Neural progenitor cell (in vitro differentiated cells): ENCODE measurements at regions not wholly inside any gene's neighbourhood (a gene's known extent, or its start where the extent isn't known, plus 50 kb on each side); places are given as distances from the start of the nearest gene placed in this dataset.

Experiments
- DNase-seq: peaks from one replicate; pipeline ENCODE4 v3.0.0-alpha.2; 2016; ENCODE audit warnings: low spot score
- H2AFZ ChIP-seq: fragments of 200-600 bp; sonication (generic); replicated peaks from 2 replicates; pipeline ENCODE4 v1.6.1; 2016; ENCODE audit warnings: antibody characterized with exemption
- H3F3A ChIP-seq: fragments of 200-600 bp; sonication (generic); 2 replicates; pipeline ENCODE4 v1.6.1; 2016; ENCODE audit warnings: antibody characterized with exemption, low read depth
- H3K27ac ChIP-seq: fragments of 200-600 bp; sonication (generic); 2 replicates; pipeline ENCODE4 v1.5.1; 2016; ENCODE audit warnings: mild to moderate bottlenecking
- H3K27me3 ChIP-seq: fragments of 200-600 bp; sonication (generic); 2 replicates; pipeline ENCODE4 v1.6.1; 2016; ENCODE audit warnings: mild to moderate bottlenecking, moderate library complexity
- H3K36me3 ChIP-seq: fragments of 200-600 bp; sonication (generic); 2 replicates; pipeline ENCODE4 v1.5.1; 2016
- H3K4me1 ChIP-seq: fragments of 200-600 bp; sonication (generic); 2 replicates; pipeline ENCODE4 v1.6.1; 2016; ENCODE audit warnings: mixed run types
- H3K4me2 ChIP-seq: fragments of 200-600 bp; sonication (generic); 2 replicates; pipeline ENCODE4 v1.6.1; 2016
- H3K4me3 ChIP-seq: fragments of 200-600 bp; sonication (generic); 2 replicates; pipeline ENCODE4 v1.5.1; 2016
- H3K79me2 ChIP-seq: fragments of 200-600 bp; sonication (generic); 2 replicates; pipeline ENCODE4 v1.6.1; 2016; ENCODE audit warnings: low read depth
- H3K9ac ChIP-seq: fragments of 200-600 bp; sonication (generic); 2 replicates; pipeline ENCODE4 v1.6.1; 2016
- H3K9me3 ChIP-seq: fragments of 200-600 bp; sonication (generic); 2 replicates; pipeline ENCODE4 v1.5.1; 2016; ENCODE audit warnings: low read depth
- H4K20me1 ChIP-seq: fragments of 200-600 bp; sonication (generic); 2 replicates; pipeline ENCODE4 v1.6.1; 2016; ENCODE audit warnings: low read depth
- H3K27ac Mint-ChIP-seq: 3 replicates; pipeline ENCODE4 v1.8.0; 2021; ENCODE audit warnings: mixed read lengths
- H3K27me3 Mint-ChIP-seq: 2 replicates; pipeline ENCODE4 v1.8.0; 2022; ENCODE audit warnings: low read depth, mild to moderate bottlenecking, inconsistent platforms, moderate library complexity, mixed read lengths; ENCODE audit not compliant: insufficient read depth
- H3K36me3 Mint-ChIP-seq: 3 replicates; pipeline ENCODE4 v1.8.0; 2021; ENCODE audit warnings: mixed read lengths
- H3K4me1 Mint-ChIP-seq: 3 replicates; pipeline ENCODE4 v1.8.0; 2021; ENCODE audit warnings: mixed read lengths
- H3K4me3 Mint-ChIP-seq: 3 replicates; pipeline ENCODE4 v1.8.0; 2021; ENCODE audit warnings: mild to moderate bottlenecking, moderate library complexity, mixed read lengths
- H3K9me3 Mint-ChIP-seq: 3 replicates; pipeline ENCODE4 v1.8.0; 2020; ENCODE audit warnings: mixed read lengths
- EZH2 ChIP-seq: fragments of 200-600 bp; sonication (generic); IDR thresholded peaks from 2 replicates; pipeline ENCODE4 v1.6.1; 2017; ENCODE audit warnings: antibody characterized with exemption, mild to moderate bottlenecking, moderate library complexity
- EZH2phosphoT487 ChIP-seq: fragments of 200-600 bp; sonication (generic); IDR thresholded peaks from 2 replicates; pipeline ENCODE4 v1.6.1; 2017; ENCODE audit warnings: antibody characterized with exemption
- TF ChIP-seq, protein P1 (sequence below): fragments of 200-600 bp; sonication (generic); IDR thresholded peaks from 2 replicates; pipeline ENCODE4 v1.5.1; 2017; ENCODE audit warnings: antibody characterized with exemption, mild to moderate bottlenecking

DNA sequence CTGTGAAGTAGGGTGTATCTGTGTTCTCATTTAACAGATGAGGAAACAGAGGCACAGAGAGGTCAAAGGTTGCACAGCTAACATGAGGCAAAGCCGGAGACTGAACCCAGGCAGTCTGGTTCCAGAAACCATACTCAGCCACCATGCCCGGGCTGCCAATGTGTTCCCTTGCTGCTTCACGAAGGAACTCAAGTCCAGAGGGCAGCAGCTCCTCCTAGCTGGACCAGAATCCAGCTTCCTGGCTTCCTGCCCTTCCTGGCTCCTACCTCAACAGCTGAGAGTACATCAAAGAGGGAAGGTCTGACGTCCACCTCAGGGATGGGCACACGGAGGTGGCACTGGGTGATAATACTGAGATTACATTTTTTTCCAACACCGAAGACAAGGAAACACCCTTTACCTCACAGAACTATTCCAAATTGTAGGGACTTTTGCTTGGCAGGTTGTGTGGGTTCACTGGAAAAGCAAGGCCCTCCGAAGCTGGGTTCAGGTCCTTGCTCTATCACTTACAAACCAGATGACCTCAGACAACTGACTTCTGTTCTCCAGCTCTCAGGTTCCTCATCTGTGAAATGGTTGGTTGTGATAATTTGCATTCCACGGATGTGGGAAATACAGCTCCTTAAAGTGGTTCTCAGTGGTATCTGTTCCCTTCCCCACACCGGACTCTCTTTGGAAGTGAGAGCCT, 154.1 kb upstream of the ZMIZ1 start:
- Mint-ChIP-seq H3K27me3 (peaks cover 19% of the 10 kb centered on the region), H3K4me1 (peaks cover 67% of the 10 kb centered on the region), H3K4me3 (peak overlapping the region; percentile 67), H3K27ac (peak overlapping the region; percentile 66), H3K36me3 (no peaks in the 10 kb centered on the region), H3K9me3 (no peaks in the 10 kb centered on the region)
- no peaks in the 10 kb centered on the region for H3K9me3 ChIP-seq
- TF ChIP-seq EZH2phosphoT487 = no peak
- TF ChIP-seq, protein P1, sequence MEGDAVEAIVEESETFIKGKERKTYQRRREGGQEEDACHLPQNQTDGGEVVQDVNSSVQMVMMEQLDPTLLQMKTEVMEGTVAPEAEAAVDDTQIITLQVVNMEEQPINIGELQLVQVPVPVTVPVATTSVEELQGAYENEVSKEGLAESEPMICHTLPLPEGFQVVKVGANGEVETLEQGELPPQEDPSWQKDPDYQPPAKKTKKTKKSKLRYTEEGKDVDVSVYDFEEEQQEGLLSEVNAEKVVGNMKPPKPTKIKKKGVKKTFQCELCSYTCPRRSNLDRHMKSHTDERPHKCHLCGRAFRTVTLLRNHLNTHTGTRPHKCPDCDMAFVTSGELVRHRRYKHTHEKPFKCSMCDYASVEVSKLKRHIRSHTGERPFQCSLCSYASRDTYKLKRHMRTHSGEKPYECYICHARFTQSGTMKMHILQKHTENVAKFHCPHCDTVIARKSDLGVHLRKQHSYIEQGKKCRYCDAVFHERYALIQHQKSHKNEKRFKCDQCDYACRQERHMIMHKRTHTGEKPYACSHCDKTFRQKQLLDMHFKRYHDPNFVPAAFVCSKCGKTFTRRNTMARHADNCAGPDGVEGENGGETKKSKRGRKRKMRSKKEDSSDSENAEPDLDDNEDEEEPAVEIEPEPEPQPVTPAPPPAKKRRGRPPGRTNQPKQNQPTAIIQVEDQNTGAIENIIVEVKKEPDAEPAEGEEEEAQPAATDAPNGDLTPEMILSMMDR = no peak
- TF ChIP-seq EZH2 = no peak
- no peak overlapping the region for H2AFZ ChIP-seq
- H3K79me2 ChIP-seq = no peaks in the 10 kb centered on the region
- peaks cover 7% of the 10 kb centered on the region for H4K20me1 ChIP-seq
- DNase-seq = no peak
- peaks cover 40% of the 10 kb centered on the region for H3K4me1 ChIP-seq
- H3K4me3 ChIP-seq = no peak overlapping the region
- peak overlapping the region; percentile 73 for H3K4me2 ChIP-seq
- H3K27me3 ChIP-seq = peaks cover 54% of the 10 kb centered on the region
- H3K27ac ChIP-seq = no peak overlapping the region
- no peak overlapping the region for H3K9ac ChIP-seq
- no peaks in the 10 kb centered on the region for H3K36me3 ChIP-seq
- H3F3A ChIP-seq = peaks cover 43% of the 10 kb centered on the region

DNA sequence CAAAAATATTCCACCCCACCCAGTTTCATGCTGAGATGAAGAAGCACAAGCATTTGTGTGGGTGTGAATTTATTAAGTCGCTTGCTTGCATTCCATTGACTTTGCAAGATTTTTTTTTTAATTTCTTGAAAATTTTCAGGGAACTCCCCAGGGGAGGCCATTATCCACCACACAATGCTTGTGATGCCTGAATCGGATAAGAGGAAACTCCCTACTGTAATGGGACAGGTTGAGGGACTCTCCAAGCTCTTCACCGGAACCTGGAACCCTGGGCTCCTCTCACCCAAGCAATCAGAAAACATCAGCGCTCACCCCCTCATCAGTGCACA, 153.6 kb upstream of the ZMIZ1 start:
- Mint-ChIP-seq H3K9me3 (no peaks in the 10 kb centered on the region), H3K36me3 (no peaks in the 10 kb centered on the region), H3K4me3 (no peak overlapping the region), H3K4me1 (peaks cover 69% of the 10 kb centered on the region), H3K27me3 (peaks cover 22% of the 10 kb centered on the region), H3K27ac (no peak overlapping the region)
- Histone ChIP-seq H2AFZ (no peak overlapping the region), H3K27me3 (peaks cover 50% of the 10 kb centered on the region), H3K4me1 (peaks cover 40% of the 10 kb centered on the region), H3K4me2 (no peak overlapping the region), H4K20me1 (peaks cover 7% of the 10 kb centered on the region), H3K27ac (no peak overlapping the region), H3K9ac (no peak overlapping the region), H3K9me3 (no peaks in the 10 kb centered on the region), H3K79me2 (no peaks in the 10 kb centered on the region), H3K36me3 (no peaks in the 10 kb centered on the region), H3F3A (peaks cover 43% of the 10 kb centered on the region), H3K4me3 (no peak overlapping the region)
- no peak for TF ChIP-seq EZH2
- no peak for TF ChIP-seq EZH2phosphoT487
- TF ChIP-seq, protein P1 = no peak
- DNase-seq = no peak

DNA sequence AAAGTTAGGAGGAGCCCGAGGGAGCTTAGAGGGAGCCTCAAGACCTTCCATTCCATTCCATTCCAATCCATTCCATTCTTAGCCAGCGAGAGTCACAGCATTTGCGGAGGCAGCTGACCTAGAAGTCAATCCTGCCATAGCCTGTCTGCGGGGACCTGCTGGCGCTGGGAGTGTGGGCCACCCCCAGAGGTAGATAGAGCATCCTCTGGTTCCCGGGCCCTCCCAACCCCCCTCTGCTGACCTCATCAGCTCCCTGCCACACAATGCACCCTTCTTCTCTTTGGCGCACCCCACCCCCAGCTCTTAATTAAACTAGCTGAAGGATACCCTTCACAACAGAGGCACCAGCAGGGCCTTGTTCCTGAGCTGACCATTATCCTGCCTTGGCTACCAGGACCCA, 152.5 kb upstream of the ZMIZ1 start:
- no peak overlapping the region for H2AFZ ChIP-seq
- H3K9ac ChIP-seq = no peak overlapping the region
- H3F3A ChIP-seq = peaks cover 43% of the 10 kb centered on the region
- H3K27me3 Mint-ChIP-seq = peaks cover 22% of the 10 kb centered on the region
- no peak overlapping the region for H3K4me3 Mint-ChIP-seq
- H3K36me3 Mint-ChIP-seq = no peaks in the 10 kb centered on the region
- no peak overlapping the region for H3K4me3 ChIP-seq
- H3K27ac ChIP-seq = no peak overlapping the region
- no peaks in the 10 kb centered on the region for H3K79me2 ChIP-seq
- H3K27me3 ChIP-seq = peaks cover 42% of the 10 kb centered on the region
- H4K20me1 ChIP-seq = peaks cover 7% of the 10 kb centered on the region
- H3K27ac Mint-ChIP-seq = peak overlapping the region; percentile 76
- DNase-seq = no peak
- no peaks in the 10 kb centered on the region for H3K9me3 Mint-ChIP-seq
- peaks cover 40% of the 10 kb centered on the region for H3K4me1 ChIP-seq
- H3K36me3 ChIP-seq = no peaks in the 10 kb centered on the region
- H3K4me1 Mint-ChIP-seq = peaks cover 71% of the 10 kb centered on the region
- H3K9me3 ChIP-seq = no peaks in the 10 kb centered on the region
- peak overlapping the region; percentile 43 for H3K4me2 ChIP-seq
- TF ChIP-seq, protein P1 = no peak
- TF ChIP-seq EZH2phosphoT487 (no peak), EZH2 (no peak)
